Tibial nerve (tissue), 4 donors: ENCODE measurements at regions not wholly inside any gene's neighbourhood (a gene's known extent, or its start where the extent isn't known, plus 50 kb on each side); places are given as distances from the start of the nearest gene placed in this dataset.

ENCODE experiments used
- EP300 ChIP-seq, 2 donors: sonication (generic); formaldehyde crosslinking; IDR thresholded peaks; one replicate each; pipeline ENCODE4 v1.6.1; 2017; ENCODE audit warnings: antibody characterized with exemption in 2 of 2, mild to moderate bottlenecking in 1 of 2
- POLR2A ChIP-seq, 2 donors: fragments of 450-650 bp; IDR thresholded peaks; one replicate each; pipeline ENCODE4 v1.6.1; 2017; ENCODE audit warnings: antibody characterized with exemption in 2 of 2, mild to moderate bottlenecking in 2 of 2, moderate library complexity in 2 of 2
- TF ChIP-seq, protein P1 (sequence below), 5 experiments: fragments of 200-600 bp in 3 of 5; fragments of 450-650 bp in 2 of 5; sonication (generic) in 3 of 5; IDR thresholded peaks; one replicate each; pipeline ENCODE4 v1.5.1; 2016 to 2019; ENCODE audit warnings: antibody characterized with exemption in 5 of 5, mild to moderate bottlenecking in 3 of 5, moderate library complexity in 2 of 5

- TF ChIP-seq POLR2A (IDR thresholded peaks at IDR 0.05) (no peak), EP300 (IDR thresholded peaks at IDR 0.05) (no peak)
- TF ChIP-seq, protein P1, sequence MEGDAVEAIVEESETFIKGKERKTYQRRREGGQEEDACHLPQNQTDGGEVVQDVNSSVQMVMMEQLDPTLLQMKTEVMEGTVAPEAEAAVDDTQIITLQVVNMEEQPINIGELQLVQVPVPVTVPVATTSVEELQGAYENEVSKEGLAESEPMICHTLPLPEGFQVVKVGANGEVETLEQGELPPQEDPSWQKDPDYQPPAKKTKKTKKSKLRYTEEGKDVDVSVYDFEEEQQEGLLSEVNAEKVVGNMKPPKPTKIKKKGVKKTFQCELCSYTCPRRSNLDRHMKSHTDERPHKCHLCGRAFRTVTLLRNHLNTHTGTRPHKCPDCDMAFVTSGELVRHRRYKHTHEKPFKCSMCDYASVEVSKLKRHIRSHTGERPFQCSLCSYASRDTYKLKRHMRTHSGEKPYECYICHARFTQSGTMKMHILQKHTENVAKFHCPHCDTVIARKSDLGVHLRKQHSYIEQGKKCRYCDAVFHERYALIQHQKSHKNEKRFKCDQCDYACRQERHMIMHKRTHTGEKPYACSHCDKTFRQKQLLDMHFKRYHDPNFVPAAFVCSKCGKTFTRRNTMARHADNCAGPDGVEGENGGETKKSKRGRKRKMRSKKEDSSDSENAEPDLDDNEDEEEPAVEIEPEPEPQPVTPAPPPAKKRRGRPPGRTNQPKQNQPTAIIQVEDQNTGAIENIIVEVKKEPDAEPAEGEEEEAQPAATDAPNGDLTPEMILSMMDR (IDR thresholded peaks at IDR 0.05) = no peak
Observed at GRCh38 chr5:105554568-105555169, 1992.1 kb upstream of the NUDT12 start.
